GM12865 (cell line): ENCODE measurements at regions not wholly inside any gene's neighbourhood (a gene's known extent, or its start where the extent isn't known, plus 50 kb on each side); places are given as distances from the start of the nearest gene placed in this dataset.
A peak's percentile ranks its signal among the peaks of the same experiment; 100 is the strongest.

ENCODE experiments used
- DNase-seq: peaks from one replicate; pipeline ENCODE4 v3.0.0; 2010; ENCODE audit warnings: low read depth
- H3K4me3 ChIP-seq: 2 replicates; pipeline ENCODE4 v1.5.1; 2011; ENCODE audit warnings: mild to moderate bottlenecking, low read depth, low read length, control low read depth
- CTCF ChIP-seq: IDR thresholded peaks from 2 replicates; pipeline ENCODE4 v1.5.1; 2011; ENCODE audit warnings: low read length, control low read depth, low read depth, inconsistent platforms; ENCODE audit not compliant: insufficient read depth; ENCODE audit errors: missing control alignments

- no peak for DNase-seq
- TF ChIP-seq CTCF, result no peak
- no peak overlapping the region for H3K4me3 ChIP-seq
These were observed 141.4 kb downstream of the KCNRG start for GRCh38 chr13:50156561-50157127.

GRCh38 chr13:50158385-50159165 is 143.3 kb downstream of the KCNRG start:
- H3K4me3 ChIP-seq, result no peak overlapping the region
- TF ChIP-seq CTCF, result no peak
- peak; percentile 52 for DNase-seq

- TF ChIP-seq CTCF, result no peak
- no peak overlapping the region for H3K4me3 ChIP-seq
- DNase-seq, result no peak
These were observed 144.4 kb downstream of the KCNRG start for GRCh38 chr13:50159607-50160006.

- H3K4me3 ChIP-seq, result no peak overlapping the region
- DNase-seq, result no peak
- TF ChIP-seq CTCF, result no peak
These were observed 145.8 kb downstream of the KCNRG start for GRCh38 chr13:50161052-50161451.

- no peak overlapping the region for H3K4me3 ChIP-seq
- no peak for DNase-seq
- TF ChIP-seq CTCF, result no peak
These were observed 146.8 kb downstream of the KCNRG start for GRCh38 chr13:50162001-50162400.

GRCh38 chr13:50162567-50162966 is 147.3 kb downstream of the KCNRG start:
- DNase-seq, result no peak
- no peak overlapping the region for H3K4me3 ChIP-seq
- TF ChIP-seq CTCF, result no peak
